ENCODE measurements at regions not wholly inside any gene's neighbourhood (a gene's known extent, or its start where the extent isn't known, plus 50 kb on each side); places are given as distances from the start of the nearest gene placed in this dataset.

DNA sequence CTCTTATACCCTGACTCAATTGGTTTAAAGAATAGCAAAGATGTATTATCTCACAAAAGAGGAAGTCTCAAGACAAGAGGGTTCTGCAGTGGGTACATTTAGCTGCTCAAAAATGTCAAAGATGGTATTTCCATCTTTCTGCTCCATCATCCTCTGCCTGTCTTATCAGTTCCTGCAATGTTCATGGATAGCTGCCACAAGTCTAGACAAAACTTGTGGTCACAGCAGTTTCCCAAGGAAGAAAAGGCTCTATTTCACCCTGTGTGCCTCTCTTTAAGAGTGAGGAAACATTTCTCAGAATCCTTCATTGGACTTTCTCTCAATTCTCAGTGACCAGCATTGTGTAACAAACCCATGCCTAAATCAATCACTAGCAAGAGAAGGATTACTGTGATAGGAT lies 634.2 kb upstream of the AUTS2 start:
- DNase-seq (ENCODE audit: low read depth): no peak

DNA sequence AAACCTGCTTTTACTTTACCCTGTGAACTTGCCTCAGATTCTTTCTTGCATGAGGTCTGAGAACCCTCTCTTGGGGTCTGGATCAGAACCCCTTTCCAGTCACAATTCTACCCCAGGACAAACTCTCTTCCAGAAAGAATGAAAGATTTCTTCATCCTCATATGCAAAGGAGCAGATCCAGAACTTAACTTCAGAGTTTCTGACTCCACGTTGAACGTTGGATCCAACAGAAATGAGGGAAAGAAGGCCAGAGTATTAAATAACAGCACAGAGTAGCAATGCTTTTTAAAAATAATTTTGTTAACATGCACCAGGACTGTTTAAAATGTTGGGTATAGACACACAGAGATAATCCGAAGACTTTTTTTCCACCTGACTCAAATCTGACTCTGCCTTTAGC lies 632.9 kb upstream of the AUTS2 start:
- Histone ChIP-seq H3K36me3 (ENCODE audit: control insufficient read depth, insufficient read depth, low read length) (no peaks in the 10 kb centered on the region), H3K4me3 (ENCODE audit: low read depth, low read length) (no peak overlapping the region), H3K27me3 (ENCODE audit: control insufficient read depth, insufficient read depth, low read length) (no peaks in the 10 kb centered on the region)
- TF ChIP-seq, protein P1, sequence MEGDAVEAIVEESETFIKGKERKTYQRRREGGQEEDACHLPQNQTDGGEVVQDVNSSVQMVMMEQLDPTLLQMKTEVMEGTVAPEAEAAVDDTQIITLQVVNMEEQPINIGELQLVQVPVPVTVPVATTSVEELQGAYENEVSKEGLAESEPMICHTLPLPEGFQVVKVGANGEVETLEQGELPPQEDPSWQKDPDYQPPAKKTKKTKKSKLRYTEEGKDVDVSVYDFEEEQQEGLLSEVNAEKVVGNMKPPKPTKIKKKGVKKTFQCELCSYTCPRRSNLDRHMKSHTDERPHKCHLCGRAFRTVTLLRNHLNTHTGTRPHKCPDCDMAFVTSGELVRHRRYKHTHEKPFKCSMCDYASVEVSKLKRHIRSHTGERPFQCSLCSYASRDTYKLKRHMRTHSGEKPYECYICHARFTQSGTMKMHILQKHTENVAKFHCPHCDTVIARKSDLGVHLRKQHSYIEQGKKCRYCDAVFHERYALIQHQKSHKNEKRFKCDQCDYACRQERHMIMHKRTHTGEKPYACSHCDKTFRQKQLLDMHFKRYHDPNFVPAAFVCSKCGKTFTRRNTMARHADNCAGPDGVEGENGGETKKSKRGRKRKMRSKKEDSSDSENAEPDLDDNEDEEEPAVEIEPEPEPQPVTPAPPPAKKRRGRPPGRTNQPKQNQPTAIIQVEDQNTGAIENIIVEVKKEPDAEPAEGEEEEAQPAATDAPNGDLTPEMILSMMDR (IDR thresholded peaks at IDR 0.05; ENCODE audit: insufficient read depth, low read length, poor library complexity, severe bottlenecking): no peak
- DNase-seq (ENCODE audit: low read depth): no peak

More for the DNA sequence above, 634.2 kb upstream of the AUTS2 start:
- no peaks in the 10 kb centered on the region for H3K36me3 ChIP-seq (ENCODE audit: control insufficient read depth, insufficient read depth, low read length)
- TF ChIP-seq, protein P1 (IDR thresholded peaks at IDR 0.05; ENCODE audit: insufficient read depth, low read length, poor library complexity, severe bottlenecking): no peak
- no peak overlapping the region for H3K4me3 ChIP-seq (ENCODE audit: low read depth, low read length)
- no peaks in the 10 kb centered on the region for H3K27me3 ChIP-seq (ENCODE audit: control insufficient read depth, insufficient read depth, low read length)

DNA sequence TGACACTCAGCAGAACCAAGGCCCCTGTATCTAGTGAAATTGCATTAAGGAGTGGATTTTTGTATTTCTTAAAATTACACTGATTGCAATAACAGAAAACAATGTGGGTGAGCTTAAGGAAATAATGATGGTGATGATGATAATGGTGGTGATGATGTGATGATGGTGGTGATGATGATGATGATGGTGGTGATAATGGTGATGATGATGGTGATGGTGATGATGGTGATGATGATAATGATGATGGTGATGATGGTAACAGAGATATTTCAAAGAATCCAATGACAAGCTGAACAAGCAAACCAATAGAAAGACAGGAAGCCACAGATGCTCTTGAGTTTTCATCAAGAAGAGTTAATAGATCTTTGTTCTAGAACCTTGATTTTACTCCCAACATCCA lies 630.7 kb upstream of the AUTS2 start:
- no peaks in the 10 kb centered on the region for H3K36me3 ChIP-seq (ENCODE audit: control insufficient read depth, insufficient read depth, low read length)
- TF ChIP-seq, protein P1 (IDR thresholded peaks at IDR 0.05; ENCODE audit: insufficient read depth, low read length, poor library complexity, severe bottlenecking): no peak
- no peak overlapping the region for H3K4me3 ChIP-seq (ENCODE audit: low read depth, low read length)
- H3K27me3 ChIP-seq (ENCODE audit: control insufficient read depth, insufficient read depth, low read length): no peaks in the 10 kb centered on the region
- DNase-seq (ENCODE audit: low read depth): no peak

DNA sequence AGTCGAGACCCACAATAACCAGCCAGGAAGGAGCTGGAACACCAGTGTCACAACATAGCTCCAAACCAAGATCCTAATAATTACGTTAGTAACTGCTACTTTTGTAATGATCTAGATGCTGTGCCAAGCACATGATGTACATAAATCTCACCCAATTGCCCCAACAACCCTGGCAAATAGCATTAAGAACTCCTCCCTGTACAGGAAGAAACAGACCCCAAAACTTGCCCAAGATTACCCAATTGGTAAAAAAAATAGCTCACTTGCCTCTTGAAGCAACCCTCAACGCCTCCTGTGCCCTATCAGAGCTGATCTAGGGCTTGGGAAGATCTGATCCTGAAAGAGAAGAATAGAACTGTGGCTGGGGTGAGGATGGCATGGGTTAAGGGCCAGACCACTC lies 628.7 kb upstream of the AUTS2 start:
- Histone ChIP-seq H3K4me3 (ENCODE audit: low read depth, low read length) (no peak overlapping the region), H3K36me3 (ENCODE audit: control insufficient read depth, insufficient read depth, low read length) (no peaks in the 10 kb centered on the region), H3K27me3 (ENCODE audit: control insufficient read depth, insufficient read depth, low read length) (no peaks in the 10 kb centered on the region)
- no peak for DNase-seq (ENCODE audit: low read depth)
- TF ChIP-seq, protein P1 (IDR thresholded peaks at IDR 0.05; ENCODE audit: insufficient read depth, low read length, poor library complexity, severe bottlenecking): no peak

DNA sequence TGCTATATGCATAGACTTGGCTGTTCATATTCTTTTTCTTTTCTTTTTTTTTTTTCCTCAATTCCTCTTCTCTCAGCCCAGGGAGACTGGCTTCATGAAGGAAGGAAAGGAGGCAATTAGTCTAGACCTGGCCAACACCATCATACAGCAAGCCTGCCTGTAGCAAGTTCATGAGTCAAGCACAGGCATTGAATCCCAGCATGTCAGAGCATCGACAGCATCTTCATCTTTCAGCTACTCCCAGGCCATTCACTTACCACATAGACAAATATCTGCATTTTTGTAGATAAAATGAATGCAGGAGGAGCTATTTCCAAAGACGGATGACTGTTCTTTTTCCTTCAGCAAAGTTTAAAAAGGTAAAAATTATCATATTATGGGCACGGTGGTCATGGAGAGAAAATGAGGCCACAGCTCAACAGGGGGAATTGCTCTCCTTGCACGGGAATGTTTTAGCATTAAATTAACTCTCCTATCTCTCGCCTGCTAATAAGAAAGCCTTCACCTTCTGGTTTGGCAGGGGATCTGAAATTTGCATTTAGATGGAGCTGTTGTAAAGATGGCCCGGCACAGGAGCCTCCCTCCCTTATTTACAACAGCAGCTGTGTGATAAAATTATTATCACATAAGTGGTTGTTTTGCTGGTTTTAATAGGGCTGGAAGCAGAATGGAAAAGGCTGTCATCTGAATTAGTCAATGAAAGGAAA lies 626.5 kb upstream of the AUTS2 start:
- DNase-seq (ENCODE audit: low read depth): no peak
- TF ChIP-seq, protein P1 (IDR thresholded peaks at IDR 0.05; ENCODE audit: insufficient read depth, low read length, poor library complexity, severe bottlenecking): no peak
- Histone ChIP-seq H3K4me3 (ENCODE audit: low read depth, low read length) (no peak overlapping the region), H3K27me3 (ENCODE audit: control insufficient read depth, insufficient read depth, low read length) (no peaks in the 10 kb centered on the region), H3K36me3 (ENCODE audit: control insufficient read depth, insufficient read depth, low read length) (no peaks in the 10 kb centered on the region)
